GM18520 (cell line): ENCODE measurements at regions not wholly inside any gene's neighbourhood (a gene's known extent, or its start where the extent isn't known, plus 50 kb on each side); places are given as distances from the start of the nearest gene placed in this dataset.

Experiments
- ATAC-seq: cut with Tn5 transposase; IDR thresholded peaks from one replicate; pipeline ENCODE4 v1.9.1; 2021; ENCODE audit not compliant: unreplicated experiment

DNA sequence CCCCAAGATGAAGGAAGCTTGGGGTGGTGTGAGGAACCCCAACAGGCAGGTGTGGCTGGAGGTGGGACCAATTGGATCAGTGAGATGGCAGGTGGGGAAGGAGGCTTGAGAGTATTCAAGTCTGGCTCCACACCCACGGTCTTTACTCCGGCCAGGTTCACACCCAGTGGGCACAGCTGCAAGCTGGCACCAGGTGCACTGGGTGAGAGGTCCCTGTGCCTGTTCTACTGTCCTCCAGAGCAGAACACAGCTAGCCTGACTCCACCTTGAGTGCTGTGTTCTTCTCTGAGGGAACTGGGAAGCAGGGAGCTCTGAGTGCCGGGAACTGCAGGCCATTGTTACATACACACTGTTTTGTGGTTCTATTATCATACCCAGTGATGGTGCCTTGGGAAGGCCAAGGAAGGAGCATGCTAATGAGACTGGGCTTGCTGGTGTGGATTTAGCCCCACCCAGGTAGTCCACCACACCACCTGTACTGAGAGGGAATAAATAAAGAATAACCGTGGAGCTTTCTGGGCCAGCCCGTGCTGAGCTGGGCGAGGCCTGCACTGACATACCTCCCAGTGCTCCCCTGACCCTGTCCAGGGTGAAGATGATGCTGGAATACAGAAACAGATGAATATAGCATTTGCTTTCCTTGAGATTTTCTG, 93.4 kb downstream of the ABHD5 start:
- ATAC-seq, result no peak

- no peak for ATAC-seq
Observed at GRCh38 chr3:43784640-43785011, 93.9 kb downstream of the ABHD5 start.

DNA sequence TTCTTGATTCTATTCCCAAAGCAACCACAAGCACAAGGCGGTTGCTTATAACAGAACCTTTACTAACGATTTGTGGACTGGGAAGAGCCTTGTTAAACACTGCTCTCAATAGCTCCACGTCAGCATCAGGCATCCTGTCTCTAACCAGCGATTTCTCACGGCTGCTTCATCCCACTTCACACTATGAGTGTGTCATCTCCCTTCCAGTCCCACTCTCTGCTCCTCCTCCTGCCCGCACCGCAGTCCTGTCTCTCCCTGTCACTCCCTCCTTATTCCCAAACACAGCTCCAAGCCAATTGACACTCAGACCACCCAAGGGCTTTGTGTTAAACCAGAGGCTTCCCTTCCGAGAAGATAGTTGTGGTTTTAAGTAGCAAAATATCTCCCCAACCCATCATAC, 94.8 kb downstream of the ABHD5 start:
- ATAC-seq, result no peak

- ATAC-seq, result no peak
Observed at GRCh38 chr3:43786102-43786501, 95.4 kb downstream of the ABHD5 start.

DNA sequence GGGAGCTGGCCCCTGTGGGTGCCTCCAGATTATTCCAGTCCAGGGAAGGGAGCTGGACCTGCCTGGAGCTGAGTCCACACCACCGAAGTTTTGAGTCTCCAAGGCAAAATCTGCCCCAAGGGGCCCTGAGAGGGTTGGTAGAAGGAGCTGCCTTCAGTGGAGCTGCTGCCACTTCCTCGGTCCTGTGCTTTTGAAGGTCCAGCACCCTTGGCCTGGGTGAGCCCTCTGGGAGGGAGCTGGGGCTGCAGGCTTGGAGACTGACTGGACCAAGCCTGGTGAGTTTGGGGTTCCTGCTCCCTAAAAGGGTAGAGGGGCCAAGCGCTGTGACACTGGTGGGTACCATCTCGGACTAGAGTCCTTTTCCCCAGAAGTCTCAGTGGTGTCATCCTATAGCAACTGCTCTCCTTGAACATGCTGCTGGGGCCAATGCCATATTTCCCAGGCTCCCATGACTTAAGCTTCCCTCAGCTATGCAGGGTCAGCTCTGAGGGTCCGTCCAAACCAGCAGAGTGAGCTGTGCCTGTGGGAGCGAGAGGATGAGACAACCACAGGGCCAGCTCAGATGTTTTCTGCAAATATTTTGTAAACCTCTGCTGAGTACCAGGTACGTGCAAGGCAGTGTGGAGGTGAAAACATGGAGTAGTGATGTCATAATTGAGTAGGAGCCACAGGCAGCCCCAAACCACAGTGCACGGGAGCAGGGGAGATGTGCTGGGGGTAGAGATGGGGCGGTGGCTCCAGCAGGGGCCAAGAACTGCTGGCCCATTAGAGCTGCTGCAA, 96.0 kb downstream of the ABHD5 start:
- ATAC-seq, result no peak

GRCh38 chr3:43787330-43787729, 96.6 kb downstream of the ABHD5 start:
- ATAC-seq, result no peak

DNA sequence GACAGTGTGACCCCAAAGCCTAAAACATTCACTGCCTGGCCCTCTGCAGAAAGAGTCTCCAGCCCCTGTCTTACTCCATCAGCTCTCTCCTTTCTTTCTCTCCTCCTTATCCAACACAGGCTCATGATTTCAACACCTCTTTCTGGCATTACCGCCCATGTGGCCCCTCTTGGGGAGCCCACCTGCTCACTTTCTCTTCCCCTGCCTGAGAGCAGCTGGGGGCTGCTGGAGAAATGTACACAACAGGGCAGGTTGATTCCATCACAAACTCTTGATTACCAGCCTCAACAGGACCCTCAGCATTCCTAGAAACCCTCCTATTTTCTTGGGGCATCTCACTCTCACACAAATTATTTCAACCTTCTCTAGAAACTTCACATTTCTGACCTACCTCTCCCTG, 98.3 kb downstream of the ABHD5 start:
- no peak for ATAC-seq

DNA sequence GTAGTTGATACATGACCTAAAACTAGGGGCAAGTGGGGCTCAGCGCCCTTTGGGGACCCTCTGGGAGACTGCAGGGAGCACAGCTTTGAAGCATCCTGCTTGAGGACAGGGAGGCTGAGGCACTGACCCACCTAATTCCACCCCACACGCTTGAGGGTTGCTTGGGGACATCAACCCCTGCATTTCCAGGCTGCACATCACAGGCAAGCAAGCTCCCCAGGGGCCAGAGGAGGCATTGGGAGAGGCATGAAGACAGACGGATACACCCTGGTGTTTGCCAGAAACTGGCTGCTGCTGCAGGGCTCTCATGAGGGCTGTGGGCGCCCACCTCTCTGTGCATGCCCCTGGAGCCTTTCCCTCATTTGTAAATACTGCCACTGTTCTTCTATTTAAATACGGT, 99.3 kb downstream of the ABHD5 start:
- no peak for ATAC-seq

GRCh38 chr3:43790476-43790875, 99.7 kb downstream of the ABHD5 start:
- ATAC-seq, result no peak

GRCh38 chr3:43791246-43791645, 100.5 kb downstream of the ABHD5 start:
- ATAC-seq, result no peak

DNA sequence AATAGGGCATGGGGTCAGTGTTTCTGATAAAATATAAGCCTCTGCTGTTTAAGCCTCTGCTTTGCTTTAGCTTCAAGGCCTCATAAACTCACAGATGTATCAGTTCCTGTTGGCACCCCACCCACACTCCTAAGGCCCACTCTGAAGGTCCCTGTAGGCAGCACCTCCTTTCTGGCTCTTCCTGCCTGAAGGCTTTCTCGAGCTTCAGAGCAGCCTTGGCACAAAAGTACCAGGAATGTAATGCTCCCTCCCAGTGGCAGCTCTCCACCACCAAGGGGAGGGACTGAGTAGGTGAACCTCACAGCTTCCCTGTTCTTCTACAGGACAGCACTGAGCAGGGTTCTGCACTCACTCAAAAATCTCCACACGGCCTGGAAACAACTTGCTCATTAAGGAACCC, 102.2 kb downstream of the ABHD5 start:
- no peak for ATAC-seq

DNA sequence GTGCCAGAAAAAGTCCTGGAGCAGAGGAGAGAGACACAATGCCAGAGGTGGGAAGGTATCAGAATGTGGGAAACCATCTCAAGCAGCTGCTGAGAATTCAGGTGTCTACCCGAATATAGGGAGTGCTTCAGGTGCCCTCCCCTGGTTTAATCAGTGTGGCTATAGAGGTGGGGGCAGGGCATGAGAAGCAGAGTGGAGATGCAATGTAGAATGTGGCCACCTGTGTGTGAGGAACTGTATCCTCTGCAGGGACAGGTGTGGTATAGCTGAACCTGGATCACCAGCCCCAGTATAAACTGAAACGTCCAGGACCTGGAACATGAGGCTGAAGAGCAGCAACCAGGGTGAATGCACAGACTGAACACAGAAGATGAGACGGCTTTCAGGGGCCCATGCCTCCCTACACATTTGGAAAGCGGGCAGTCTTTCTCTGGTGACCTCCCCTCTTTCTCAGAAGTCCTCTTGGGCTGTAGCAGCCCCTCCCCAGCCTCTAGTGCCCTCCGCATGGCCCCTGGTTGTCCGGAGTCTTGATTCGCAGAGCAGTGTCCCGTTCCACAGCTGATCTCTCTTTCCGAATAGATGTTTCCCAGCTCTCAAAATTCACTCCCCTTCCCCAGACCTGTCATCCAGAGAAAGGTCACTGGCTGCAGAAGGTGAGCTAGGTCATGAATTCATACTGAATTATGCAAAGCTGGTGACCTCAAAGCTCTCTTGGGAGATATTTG, 103.1 kb downstream of the ABHD5 start:
- ATAC-seq, result no peak

DNA sequence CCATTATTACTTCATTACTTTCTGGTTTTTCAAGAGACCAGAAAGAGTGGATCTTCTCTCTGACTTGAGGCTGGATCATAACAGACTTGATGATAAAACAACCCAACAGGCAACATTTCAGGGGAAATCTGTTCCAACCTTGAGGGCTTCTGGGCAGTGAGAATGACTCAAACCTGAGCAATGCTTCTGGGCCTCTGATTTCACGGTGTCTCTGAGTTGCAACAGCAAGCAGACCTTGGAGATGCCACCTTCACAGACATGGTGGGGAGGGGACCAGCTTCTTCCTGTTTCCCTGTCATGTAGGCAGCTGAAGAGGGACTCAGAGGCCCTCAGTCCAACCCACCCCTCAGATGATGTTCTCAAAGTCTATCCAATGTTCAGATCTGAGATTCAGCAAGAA, 104.0 kb downstream of the ABHD5 start:
- no peak for ATAC-seq

- no peak for ATAC-seq
Observed at GRCh38 chr3:43795491-43795890, 104.8 kb downstream of the ABHD5 start.

DNA sequence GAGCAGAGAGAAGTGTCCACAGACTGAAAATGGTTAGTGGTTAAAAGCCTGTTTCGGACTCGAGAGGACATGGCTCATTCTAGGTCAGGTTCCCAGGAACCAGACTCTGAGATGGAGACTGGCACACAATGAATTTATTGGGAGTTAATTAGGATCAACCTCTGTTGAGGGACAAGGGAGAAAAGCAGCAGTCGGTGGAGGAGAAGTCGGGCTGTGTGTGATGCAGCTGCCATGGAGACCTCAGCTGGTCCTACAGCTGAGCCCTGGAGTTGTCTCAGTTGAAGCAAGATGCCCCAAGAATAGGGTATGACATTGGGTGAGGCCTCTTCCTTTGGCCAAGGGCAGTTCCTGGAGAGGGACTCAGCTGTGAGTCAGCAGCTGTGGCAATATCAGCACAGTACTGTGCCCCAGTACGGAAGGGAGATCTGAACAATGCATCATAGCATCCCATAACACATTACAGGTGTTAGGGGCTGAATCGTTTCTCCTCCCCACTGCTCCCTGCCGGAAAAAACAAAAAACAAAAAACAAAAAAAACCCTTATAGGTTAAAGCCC, 105.4 kb downstream of the ABHD5 start:
- ATAC-seq, result no peak

GRCh38 chr3:43797794-43798193, 107.1 kb downstream of the ABHD5 start:
- ATAC-seq, result no peak

GRCh38 chr3:43810797-43811196, 120.1 kb downstream of the ABHD5 start:
- ATAC-seq, result no peak

GRCh38 chr3:43814461-43814860, 123.7 kb downstream of the ABHD5 start:
- ATAC-seq, result no peak

DNA sequence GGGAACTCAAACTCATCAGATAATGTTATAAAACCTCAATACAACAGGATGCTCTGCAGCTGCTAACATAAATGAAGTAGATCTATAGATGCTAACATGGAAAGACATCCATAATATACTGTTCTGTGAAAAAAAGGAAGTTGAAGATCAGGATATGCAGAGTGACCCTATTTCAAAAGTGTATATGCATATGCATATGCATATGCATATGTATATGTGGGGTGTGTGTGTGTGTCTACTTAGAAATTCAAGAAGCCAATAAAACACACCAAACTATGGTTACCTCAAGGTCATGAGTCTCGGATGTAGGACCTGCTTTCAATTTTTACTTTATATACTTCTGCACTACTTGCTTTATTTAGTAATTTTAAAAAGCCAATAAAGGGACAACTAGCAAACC, 125.6 kb downstream of the ABHD5 start:
- ATAC-seq, result no peak

- ATAC-seq, result no peak
Observed at GRCh38 chr3:43817064-43817463, 126.3 kb downstream of the ABHD5 start.

GRCh38 chr3:43817825-43818224, 127.1 kb downstream of the ABHD5 start:
- ATAC-seq, result no peak

DNA sequence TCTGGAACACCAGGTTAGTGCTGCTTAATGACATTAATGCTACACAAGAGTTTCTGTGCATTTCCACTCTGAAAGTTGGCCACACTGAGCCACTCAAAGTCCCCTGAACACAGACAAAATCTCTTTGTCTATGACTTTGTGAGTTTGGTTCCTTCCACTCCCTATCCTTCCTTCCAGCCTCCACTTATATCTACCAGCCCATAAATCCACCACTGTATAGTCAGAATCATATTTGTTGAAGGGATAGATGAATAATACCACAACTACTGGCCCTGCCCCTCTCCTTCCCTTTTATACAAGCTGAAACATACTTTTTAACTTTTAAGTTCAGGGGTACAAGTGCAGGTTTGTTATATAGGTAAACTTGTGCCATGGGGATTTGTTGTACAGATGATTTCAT, 127.5 kb downstream of the ABHD5 start:
- no peak for ATAC-seq
